Esophagus squamous epithelium (tissue), 4 donors: ENCODE measurements at regions not wholly inside any gene's neighbourhood (a gene's known extent, or its start where the extent isn't known, plus 50 kb on each side); places are given as distances from the start of the nearest gene placed in this dataset.

ENCODE experiments used
- CTCF ChIP-seq, 6 experiments: fragments of 450-650 bp in 4 of 6; fragments of 200-600 bp in 2 of 6; sonication (generic) in 2 of 6; IDR thresholded peaks; one replicate each; pipeline ENCODE4 v1.5.1; 2016 to 2019; ENCODE audit warnings: antibody characterized with exemption in 6 of 6, mild to moderate bottlenecking in 4 of 6, moderate library complexity in 4 of 6
- POLR2A ChIP-seq, 4 donors: fragments of 450-650 bp; IDR thresholded peaks; one replicate each; pipeline ENCODE4 v1.6.1; 2017; ENCODE audit warnings: antibody characterized with exemption in 4 of 4, mild to moderate bottlenecking in 4 of 4, moderate library complexity in 3 of 4

- TF ChIP-seq CTCF (IDR thresholded peaks at IDR 0.05) (no peak), POLR2A (IDR thresholded peaks at IDR 0.05) (no peak)
Measured at GRCh38 chr12:11946161-11946560, 124.6 kb upstream of the BCL2L14 start.
